ENCODE measurements at regions not wholly inside any gene's neighbourhood (a gene's known extent, or its start where the extent isn't known, plus 50 kb on each side); places are given as distances from the start of the nearest gene placed in this dataset.
A peak's percentile ranks its signal among the peaks of the same experiment; 100 is the strongest.

- Mint-ChIP-seq H3K4me1 (ENCODE audit: unreplicated experiment) (peaks cover 38% of the 10 kb centered on the region), H3K4me3 (ENCODE audit: unreplicated experiment) (no peak overlapping the region), H3K9me3 (ENCODE audit: unreplicated experiment) (peaks cover 8% of the 10 kb centered on the region), H3K27ac (ENCODE audit: unreplicated experiment) (no peak overlapping the region), H3K27me3 (ENCODE audit: unreplicated experiment) (no peaks in the 10 kb centered on the region), H3K36me3 (ENCODE audit: unreplicated experiment) (no peaks in the 10 kb centered on the region)
- no peak for DNase-seq (ENCODE audit: extremely low spot score, unreplicated experiment)
- TF ChIP-seq CTCF (IDR thresholded peaks at IDR 0.05): no peak
Measured at GRCh38 chr10:4347397-4347796, 478.6 kb upstream of the AKR1E2 start.

GRCh38 chr10:4345877-4346646, 479.9 kb upstream of the AKR1E2 start:
- Mint-ChIP-seq H3K27ac (ENCODE audit: unreplicated experiment) (peak overlapping the region; percentile 96), H3K36me3 (ENCODE audit: unreplicated experiment) (no peaks in the 10 kb centered on the region), H3K9me3 (ENCODE audit: unreplicated experiment) (peaks cover 15% of the 10 kb centered on the region), H3K4me1 (ENCODE audit: unreplicated experiment) (peaks cover 36% of the 10 kb centered on the region), H3K27me3 (ENCODE audit: unreplicated experiment) (no peaks in the 10 kb centered on the region), H3K4me3 (ENCODE audit: unreplicated experiment) (no peak overlapping the region)
- TF ChIP-seq CTCF (IDR thresholded peaks at IDR 0.05): no peak
- DNase-seq (ENCODE audit: extremely low spot score, unreplicated experiment): no peak

GRCh38 chr10:4344492-4344994, 481.5 kb upstream of the AKR1E2 start:
- TF ChIP-seq CTCF (IDR thresholded peaks at IDR 0.05): peak; percentile 36
- Mint-ChIP-seq H3K27me3 (ENCODE audit: unreplicated experiment) (no peaks in the 10 kb centered on the region), H3K4me3 (ENCODE audit: unreplicated experiment) (peak overlapping the region; percentile 16), H3K36me3 (ENCODE audit: unreplicated experiment) (no peaks in the 10 kb centered on the region), H3K9me3 (ENCODE audit: unreplicated experiment) (peaks cover 11% of the 10 kb centered on the region), H3K4me1 (ENCODE audit: unreplicated experiment) (peaks cover 39% of the 10 kb centered on the region), H3K27ac (ENCODE audit: unreplicated experiment) (peak overlapping the region; percentile 96)
- DNase-seq (ENCODE audit: extremely low spot score, unreplicated experiment): peak; percentile 96

GRCh38 chr10:4343873-4344272, 482.1 kb upstream of the AKR1E2 start:
- Mint-ChIP-seq H3K36me3 (ENCODE audit: unreplicated experiment) (no peaks in the 10 kb centered on the region), H3K27ac (ENCODE audit: unreplicated experiment) (peak overlapping the region; percentile 96), H3K4me3 (ENCODE audit: unreplicated experiment) (peak overlapping the region; percentile 16), H3K9me3 (ENCODE audit: unreplicated experiment) (peaks cover 7% of the 10 kb centered on the region), H3K27me3 (ENCODE audit: unreplicated experiment) (no peaks in the 10 kb centered on the region), H3K4me1 (ENCODE audit: unreplicated experiment) (peaks cover 39% of the 10 kb centered on the region)
- TF ChIP-seq CTCF (IDR thresholded peaks at IDR 0.05): no peak
- no peak for DNase-seq (ENCODE audit: extremely low spot score, unreplicated experiment)

GRCh38 chr10:4343091-4343490, 482.9 kb upstream of the AKR1E2 start:
- Mint-ChIP-seq H3K4me1 (ENCODE audit: unreplicated experiment) (peaks cover 39% of the 10 kb centered on the region), H3K9me3 (ENCODE audit: unreplicated experiment) (peaks cover 7% of the 10 kb centered on the region), H3K36me3 (ENCODE audit: unreplicated experiment) (no peaks in the 10 kb centered on the region), H3K27me3 (ENCODE audit: unreplicated experiment) (no peaks in the 10 kb centered on the region), H3K4me3 (ENCODE audit: unreplicated experiment) (no peak overlapping the region), H3K27ac (ENCODE audit: unreplicated experiment) (peak overlapping the region; percentile 96)
- no peak for DNase-seq (ENCODE audit: extremely low spot score, unreplicated experiment)
- no peak for TF ChIP-seq CTCF (IDR thresholded peaks at IDR 0.05)

Measured in osteocyte (in vitro differentiated cells).